Activated effector memory CD4-positive, alpha-beta T cell treated with Interleukin-2 at 50 U/mL for 16 hours (primary cell): ENCODE measurements at regions not wholly inside any gene's neighbourhood (a gene's known extent, or its start where the extent isn't known, plus 50 kb on each side); places are given as distances from the start of the nearest gene placed in this dataset.
"Not testable (repeated sequence)": the region's sequence is repeated elsewhere in the genome, so short reads cannot be mapped to it uniquely, and the experiment has no call there.

Experiments used
- DNase-seq: peaks from one replicate; pipeline ENCODE4 v3.0.0-alpha.2; 2020

GRCh38 chr7:112930787-112931186, 140.6 kb upstream of the TMEM168 start:
- no peak for DNase-seq

DNA sequence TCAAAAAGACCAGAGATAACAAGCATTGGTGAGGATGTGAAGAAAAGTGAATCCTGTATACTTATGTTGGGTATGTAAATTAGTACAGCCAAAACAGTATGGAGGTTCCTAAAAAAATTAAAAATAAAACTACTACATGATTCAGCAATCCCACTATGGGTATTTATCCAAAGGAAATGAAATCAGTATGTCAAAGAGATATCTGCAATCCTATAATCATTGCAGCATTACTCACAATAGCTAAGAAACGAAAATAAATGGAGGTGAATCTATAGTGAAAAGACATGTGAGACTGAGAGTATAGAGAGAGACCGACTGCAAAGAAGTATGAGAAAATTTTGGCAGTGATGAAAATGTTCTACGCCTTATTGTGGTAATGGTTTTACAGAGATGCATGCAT, 139.2 kb upstream of the TMEM168 start:
- no peak for DNase-seq

- no peak for DNase-seq
Observed at GRCh38 chr7:112926018-112926417, 135.8 kb upstream of the TMEM168 start.

DNA sequence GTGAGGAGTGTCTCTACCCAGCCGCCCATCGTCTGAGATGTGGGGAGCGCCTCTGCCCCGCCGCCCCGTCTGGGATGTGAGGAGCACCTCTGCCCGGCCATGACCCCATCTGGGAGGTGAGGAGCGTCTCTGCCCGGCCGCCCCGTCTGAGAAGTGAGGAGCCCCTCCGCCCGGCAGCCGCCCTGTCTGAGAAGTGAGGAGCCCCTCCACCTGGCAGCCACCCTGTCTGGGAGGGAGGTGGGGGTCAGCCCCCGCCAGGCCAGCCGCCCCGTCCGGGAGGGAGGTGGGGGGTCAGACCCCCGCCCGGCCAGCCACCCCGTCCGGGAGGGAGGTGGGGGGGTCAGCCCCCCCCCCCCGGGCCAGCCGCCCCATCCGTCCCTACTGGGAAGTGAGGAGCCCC, 132.4 kb upstream of the TMEM168 start:
- DNase-seq, result not testable (repeated sequence)

GRCh38 chr7:112916431-112916830, 126.2 kb upstream of the TMEM168 start:
- DNase-seq, result not testable (repeated sequence)

DNA sequence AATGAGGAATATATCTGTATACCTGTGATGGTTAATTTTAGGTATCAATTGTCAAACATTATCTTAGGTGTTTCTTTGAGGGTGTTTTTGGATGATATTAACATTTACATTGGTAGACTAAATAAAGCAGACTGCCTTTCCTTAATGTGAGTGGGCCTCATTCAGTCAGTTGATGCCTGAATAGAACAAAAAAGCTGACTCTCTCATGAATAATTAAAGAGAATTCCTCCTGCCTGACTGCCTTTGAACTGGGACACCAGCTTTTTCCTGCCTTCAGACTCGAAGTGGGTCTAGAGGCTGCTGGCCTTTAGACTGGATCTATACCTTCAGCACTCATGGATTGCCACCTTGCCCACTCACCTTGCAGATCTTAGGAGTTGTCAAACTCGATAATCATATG, 117.9 kb upstream of the TMEM168 start:
- no peak for DNase-seq

- DNase-seq, result no peak
Observed at GRCh38 chr7:112907658-112908057, 117.5 kb upstream of the TMEM168 start.

DNA sequence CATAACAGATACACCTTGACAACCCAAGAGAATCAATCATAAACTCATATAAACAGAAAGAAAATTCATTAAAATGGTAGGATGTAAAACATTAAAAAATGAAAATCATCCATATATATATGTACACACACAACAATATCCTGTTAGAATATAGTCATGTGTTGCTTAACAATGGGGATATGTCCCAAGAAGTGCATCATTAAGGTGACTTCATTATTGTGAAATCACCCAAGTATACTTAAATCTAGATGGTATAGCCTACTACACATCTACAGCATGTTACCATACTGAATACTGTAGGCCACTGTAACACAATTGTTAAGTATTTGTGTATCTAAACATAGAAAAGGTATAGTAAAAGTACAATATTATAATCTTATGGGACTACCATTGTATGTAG, 115.8 kb upstream of the TMEM168 start:
- DNase-seq, result no peak

GRCh38 chr7:112905413-112905812, 115.2 kb upstream of the TMEM168 start:
- no peak for DNase-seq

- no peak for DNase-seq
Observed at GRCh38 chr7:112898432-112899290, 108.5 kb upstream of the TMEM168 start.

- no peak for DNase-seq
Observed at GRCh38 chr7:112897839-112898431, 107.7 kb upstream of the TMEM168 start.

DNA sequence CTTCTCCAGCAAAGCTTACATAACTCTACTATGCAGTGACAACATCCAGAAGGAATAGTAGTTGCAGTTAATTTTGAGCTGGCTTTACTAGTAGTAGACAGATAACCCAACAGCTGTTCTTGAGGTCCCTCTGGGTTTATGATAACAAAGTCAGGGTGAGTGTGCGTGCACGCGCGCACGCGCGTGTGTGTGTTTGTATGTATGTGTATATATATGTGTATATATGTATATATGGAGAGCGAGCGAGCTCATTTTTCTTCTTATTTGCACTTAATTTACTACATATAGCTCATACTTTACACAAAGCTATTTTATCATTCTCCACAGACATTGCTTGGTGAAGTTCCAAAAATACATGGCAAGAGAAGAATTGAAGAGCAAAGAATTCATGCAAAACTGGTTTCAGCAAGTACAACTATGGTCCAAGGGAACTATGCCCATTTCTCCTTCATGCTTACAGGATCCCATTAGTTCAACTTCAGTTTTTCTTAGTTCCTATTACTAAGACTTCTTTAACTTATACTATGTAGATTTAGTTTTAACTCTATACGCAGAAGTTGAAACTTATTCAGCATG, 105.9 kb upstream of the TMEM168 start:
- DNase-seq, result no peak

DNA sequence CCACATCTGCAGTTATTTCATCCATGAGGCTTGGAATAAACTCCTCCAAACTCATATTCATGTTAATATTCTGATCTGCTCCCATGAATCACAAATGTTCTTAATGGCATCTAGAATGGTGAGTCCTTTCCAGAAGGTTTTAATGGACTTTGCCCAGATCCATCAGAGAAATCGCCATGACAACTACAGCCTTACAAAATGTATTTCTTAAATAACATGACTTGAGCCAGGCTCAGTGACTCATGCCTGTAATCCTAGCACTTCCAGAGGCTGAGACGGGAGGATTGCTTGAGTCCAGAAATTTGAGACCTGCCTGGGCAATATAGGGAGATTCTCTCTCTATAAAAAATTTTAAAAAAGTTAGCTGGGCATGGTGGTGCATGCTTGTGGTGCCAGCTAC, 102.1 kb upstream of the TMEM168 start:
- no peak for DNase-seq

DNA sequence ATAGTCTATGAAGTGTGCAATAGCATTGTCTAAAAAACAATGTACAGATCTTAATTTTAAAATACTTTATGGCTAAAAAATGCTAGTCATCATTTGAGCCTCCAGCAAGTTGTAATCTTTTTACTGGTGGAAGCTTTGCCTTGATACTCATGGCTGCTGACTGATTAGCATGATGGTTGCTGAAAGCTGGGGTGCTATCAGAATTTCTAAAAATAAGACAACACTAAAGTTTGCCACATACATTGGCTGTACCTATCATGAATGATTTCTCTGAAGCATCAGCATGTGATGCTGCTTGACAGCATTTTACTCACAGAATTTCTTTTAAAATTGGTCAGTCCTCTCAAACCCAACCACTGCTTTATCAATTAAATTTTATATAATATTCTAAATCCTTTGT, 101.5 kb upstream of the TMEM168 start:
- no peak for DNase-seq

- no peak for DNase-seq
Observed at GRCh38 chr7:112889834-112890438, 99.7 kb upstream of the TMEM168 start.

DNA sequence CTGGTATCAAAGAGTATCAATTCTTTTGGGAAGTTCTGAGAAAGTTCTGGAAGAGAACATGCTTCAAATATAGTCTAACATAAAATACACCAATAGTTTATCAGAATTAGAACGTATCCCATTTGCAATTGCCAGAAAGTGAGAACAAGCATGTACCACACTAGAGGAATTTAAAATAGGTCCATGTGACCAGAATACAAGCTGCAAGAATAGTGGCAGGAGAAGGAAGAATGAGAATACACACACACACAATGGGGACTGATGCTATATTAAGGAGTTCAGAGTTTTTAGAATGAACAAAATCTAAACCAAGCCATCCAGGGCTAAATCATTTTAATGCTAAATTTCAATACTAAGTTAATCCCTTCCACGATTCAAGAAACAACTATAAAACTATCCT, 99.1 kb upstream of the TMEM168 start:
- DNase-seq, result no peak

DNA sequence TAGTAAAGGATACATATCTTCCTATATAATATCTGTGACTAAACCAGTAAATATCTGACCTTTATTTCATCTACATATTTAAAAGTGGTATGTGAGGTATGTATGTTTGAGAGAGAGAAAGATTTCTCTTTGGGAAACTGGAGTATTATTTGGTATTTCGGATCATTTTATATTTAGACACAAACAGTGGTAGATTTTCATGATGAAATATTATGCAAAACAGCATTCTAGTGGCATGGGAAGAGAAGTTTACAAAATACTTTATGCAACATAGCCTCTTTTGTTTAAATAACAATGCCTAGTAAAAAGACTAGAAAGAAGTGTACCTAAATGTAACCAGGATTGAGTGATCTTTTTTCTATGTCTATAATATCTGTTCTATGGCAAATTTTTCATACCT, 98.6 kb upstream of the TMEM168 start:
- no peak for DNase-seq

- DNase-seq, result no peak
Observed at GRCh38 chr7:112887976-112888375, 97.8 kb upstream of the TMEM168 start.

GRCh38 chr7:112887337-112887736, 97.1 kb upstream of the TMEM168 start:
- DNase-seq, result no peak

DNA sequence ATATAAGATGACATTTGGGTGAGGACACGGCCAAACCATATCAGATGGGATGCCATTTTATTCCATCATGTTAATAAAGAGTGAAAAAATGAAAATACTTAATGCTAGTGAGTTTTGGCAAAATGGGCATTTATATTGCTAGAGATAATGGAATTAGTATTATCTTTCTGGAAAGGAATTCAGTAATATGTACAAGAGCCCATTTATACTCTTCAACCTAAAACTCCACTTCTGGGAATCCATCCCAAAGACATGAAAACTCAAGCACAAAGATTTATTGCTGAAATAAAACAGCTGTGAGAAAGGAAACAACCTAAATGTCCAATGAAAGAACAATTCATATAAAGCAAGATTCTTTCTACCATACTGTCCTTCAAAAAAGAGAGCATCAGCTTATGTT, 96.0 kb upstream of the TMEM168 start:
- no peak for DNase-seq

DNA sequence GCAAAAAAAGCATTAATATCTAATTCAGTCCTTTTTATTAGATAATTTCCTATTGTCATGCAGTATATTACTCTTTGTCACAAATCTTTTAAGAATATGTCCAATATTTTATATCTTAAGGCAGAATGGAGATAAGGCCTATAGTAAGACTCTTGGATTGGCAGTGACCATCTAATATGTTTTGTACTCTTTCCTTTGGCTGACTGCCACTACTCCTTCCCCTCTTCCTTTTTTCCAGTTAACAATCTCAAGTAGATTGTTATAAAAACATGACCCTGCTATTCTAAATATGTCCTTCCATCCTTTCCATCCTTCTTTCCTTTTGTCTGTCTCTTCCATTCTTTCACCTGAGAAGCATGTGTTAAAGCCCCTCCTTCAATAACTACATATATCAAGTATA, 92.8 kb upstream of the TMEM168 start:
- no peak for DNase-seq

- DNase-seq, result no peak
Observed at GRCh38 chr7:112882511-112882910, 92.3 kb upstream of the TMEM168 start.

- no peak for DNase-seq
Observed at GRCh38 chr7:112882022-112882421, 91.8 kb upstream of the TMEM168 start.
